ENCODE measurements at regions not wholly inside any gene's neighbourhood (a gene's known extent, or its start where the extent isn't known, plus 50 kb on each side); places are given as distances from the start of the nearest gene placed in this dataset.

DNA sequence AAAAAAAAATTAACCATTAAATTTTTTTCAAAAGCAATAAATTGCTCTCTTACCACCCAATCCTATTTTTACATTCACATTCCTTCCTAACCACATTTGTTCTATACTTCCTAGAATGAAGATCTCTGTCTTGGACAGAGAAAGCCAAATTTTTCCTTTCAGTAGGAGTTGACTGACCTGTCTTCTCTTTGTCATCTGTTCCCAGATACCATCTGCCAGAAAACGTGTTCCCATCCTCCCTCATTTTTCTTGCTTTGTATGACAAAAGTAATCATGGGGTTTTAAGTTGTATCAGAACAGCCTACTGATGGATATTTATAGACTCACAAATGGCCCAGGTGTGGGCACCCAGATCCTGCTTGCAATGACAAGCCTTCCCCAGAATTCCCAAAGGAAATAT lies 182.1 kb downstream of the CYP26B1 start:
- no peak overlapping the region for H3K27ac ChIP-seq
- H3K9me3 ChIP-seq = no peaks in the 10 kb centered on the region
- no peak overlapping the region for H3K4me3 ChIP-seq
- H3K27me3 ChIP-seq = no peaks in the 10 kb centered on the region
- no peak for ATAC-seq
- no peaks in the 10 kb centered on the region for H3K4me1 ChIP-seq
- WGBS, 2 donors = 14 to 29% methylated on average over 1 of the region's 1 CpG
- no peaks in the 10 kb centered on the region for H3K36me3 ChIP-seq (replicated peaks in 1 of 2; ENCODE audit: insufficient read depth in 1 of 2, low read depth in 2 of 2)
- no peak for TF ChIP-seq POLR2A (IDR thresholded peaks at IDR 0.05)
- TF ChIP-seq, protein P1, sequence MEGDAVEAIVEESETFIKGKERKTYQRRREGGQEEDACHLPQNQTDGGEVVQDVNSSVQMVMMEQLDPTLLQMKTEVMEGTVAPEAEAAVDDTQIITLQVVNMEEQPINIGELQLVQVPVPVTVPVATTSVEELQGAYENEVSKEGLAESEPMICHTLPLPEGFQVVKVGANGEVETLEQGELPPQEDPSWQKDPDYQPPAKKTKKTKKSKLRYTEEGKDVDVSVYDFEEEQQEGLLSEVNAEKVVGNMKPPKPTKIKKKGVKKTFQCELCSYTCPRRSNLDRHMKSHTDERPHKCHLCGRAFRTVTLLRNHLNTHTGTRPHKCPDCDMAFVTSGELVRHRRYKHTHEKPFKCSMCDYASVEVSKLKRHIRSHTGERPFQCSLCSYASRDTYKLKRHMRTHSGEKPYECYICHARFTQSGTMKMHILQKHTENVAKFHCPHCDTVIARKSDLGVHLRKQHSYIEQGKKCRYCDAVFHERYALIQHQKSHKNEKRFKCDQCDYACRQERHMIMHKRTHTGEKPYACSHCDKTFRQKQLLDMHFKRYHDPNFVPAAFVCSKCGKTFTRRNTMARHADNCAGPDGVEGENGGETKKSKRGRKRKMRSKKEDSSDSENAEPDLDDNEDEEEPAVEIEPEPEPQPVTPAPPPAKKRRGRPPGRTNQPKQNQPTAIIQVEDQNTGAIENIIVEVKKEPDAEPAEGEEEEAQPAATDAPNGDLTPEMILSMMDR (IDR thresholded peaks at IDR 0.05) = no peak
- intact Hi-C loops (cut with DNase I) = no loop called here
- no peak for DNase-seq

- Histone ChIP-seq H3K4me1 (no peaks in the 10 kb centered on the region), H3K27me3 (no peaks in the 10 kb centered on the region), H3K36me3 (replicated peaks in 1 of 2; ENCODE audit: insufficient read depth in 1 of 2, low read depth in 2 of 2) (no peaks in the 10 kb centered on the region), H3K9me3 (peaks cover 0 to 9% (median 0%) of the 10 kb centered on the region in 3 donors), H3K4me3 (no peak overlapping the region), H3K27ac (no peak overlapping the region)
- ATAC-seq (no peak), DNase-seq (no peak)
- WGBS, 2 donors = 41 to 48% methylated on average over 10 of the region's 10 CpGs
- intact Hi-C loops (cut with DNase I) = no loop called here
- TF ChIP-seq, protein P1 (IDR thresholded peaks at IDR 0.05) = no peak
- TF ChIP-seq POLR2A (IDR thresholded peaks at IDR 0.05) = no peak
Measured at GRCh38 chr2:71962911-71963694, 184.6 kb downstream of the CYP26B1 start.

GRCh38 chr2:71962350-71962749 lies 185.3 kb downstream of the CYP26B1 start:
- no peak overlapping the region for H3K4me3 ChIP-seq
- intact Hi-C loops (cut with DNase I) = no loop called here
- H3K4me1 ChIP-seq = no peaks in the 10 kb centered on the region
- 76 to 79% methylated on average over 3 of the region's 3 CpGs for WGBS, 2 donors
- no peak for TF ChIP-seq POLR2A (IDR thresholded peaks at IDR 0.05)
- TF ChIP-seq, protein P1 (IDR thresholded peaks at IDR 0.05) = no peak
- no peak for DNase-seq
- no peak overlapping the region for H3K27ac ChIP-seq
- H3K27me3 ChIP-seq = no peaks in the 10 kb centered on the region
- peaks cover 0 to 17% (median 0%) of the 10 kb centered on the region in 3 donors for H3K9me3 ChIP-seq
- H3K36me3 ChIP-seq (replicated peaks in 1 of 2; ENCODE audit: insufficient read depth in 1 of 2, low read depth in 2 of 2) = no peaks in the 10 kb centered on the region
- ATAC-seq = no peak

DNA sequence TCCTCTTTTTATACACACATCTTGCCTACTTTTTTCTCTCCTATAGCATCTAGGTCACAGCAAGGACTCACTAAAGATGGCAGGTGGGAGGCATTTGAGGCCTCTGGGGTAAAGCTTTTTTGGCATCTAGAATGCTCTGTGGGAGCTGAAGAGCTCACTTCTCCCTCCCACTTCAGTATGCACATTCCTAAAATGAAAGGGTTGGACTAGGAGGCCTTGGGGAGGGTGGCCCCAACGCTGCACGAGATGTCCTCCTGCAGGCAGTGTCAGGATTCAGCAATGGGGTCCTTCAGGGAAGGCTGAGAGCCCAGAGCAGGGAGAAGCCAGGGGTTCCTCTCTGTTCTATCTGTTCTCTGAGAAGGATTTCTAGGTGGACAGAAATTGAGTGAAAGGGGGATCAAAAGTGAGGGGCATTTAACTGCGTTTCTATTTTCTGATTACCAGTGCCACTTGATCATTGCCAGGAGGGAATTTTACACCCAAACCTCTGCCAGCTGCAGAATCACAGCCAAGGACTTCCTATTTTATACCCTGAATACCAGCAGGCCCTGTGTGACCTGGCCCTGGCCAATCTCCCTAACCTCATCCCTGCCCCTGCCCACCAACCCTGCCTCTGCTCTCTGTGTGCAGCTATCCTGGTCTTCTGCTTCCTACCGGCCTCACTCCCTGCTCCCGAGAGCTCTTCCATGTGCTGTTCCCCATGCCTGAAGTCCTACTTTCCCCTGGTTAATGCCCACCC lies 186.2 kb downstream of the CYP26B1 start:
- DNase-seq (no peak), ATAC-seq (no peak)
- WGBS, 2 donors = 66 to 79% methylated on average over 5 of the region's 5 CpGs
- intact Hi-C loops (cut with DNase I) = no loop called here
- Histone ChIP-seq H3K4me3 (no peak overlapping the region), H3K27ac (no peak overlapping the region), H3K9me3 (peaks cover 0 to 20% (median 0%) of the 10 kb centered on the region in 3 donors), H3K4me1 (no peaks in the 10 kb centered on the region), H3K36me3 (replicated peaks in 1 of 2; ENCODE audit: insufficient read depth in 1 of 2, low read depth in 2 of 2) (no peaks in the 10 kb centered on the region), H3K27me3 (no peaks in the 10 kb centered on the region)
- no peak for TF ChIP-seq POLR2A (IDR thresholded peaks at IDR 0.05)
- TF ChIP-seq, protein P1 (IDR thresholded peaks at IDR 0.05) = no peak
